IPS-18a (cell line): ENCODE measurements at regions not wholly inside any gene's neighbourhood (a gene's known extent, or its start where the extent isn't known, plus 50 kb on each side); places are given as distances from the start of the nearest gene placed in this dataset.
"Not testable (repeated sequence)": the region's sequence is repeated elsewhere in the genome, so short reads cannot be mapped to it uniquely, and the experiment has no call there.

ENCODE experiments used
- H3K27ac ChIP-seq: one replicate; pipeline ENCODE4 v1.5.1; 2013; ENCODE audit warnings: low read length
- H3K27me3 ChIP-seq: one replicate; pipeline ENCODE4 v1.6.1; 2013; ENCODE audit warnings: mild to moderate bottlenecking, low read length; ENCODE audit not compliant: control insufficient read depth, insufficient read depth
- H3K36me3 ChIP-seq: one replicate; pipeline ENCODE4 v1.6.1; 2013; ENCODE audit warnings: low read depth, low read length; ENCODE audit not compliant: control insufficient read depth
- H3K4me1 ChIP-seq: one replicate; pipeline ENCODE4 v1.6.1; 2013; ENCODE audit warnings: low read depth, low read length; ENCODE audit not compliant: control insufficient read depth
- H3K4me3 ChIP-seq: one replicate; pipeline ENCODE4 v1.5.1; 2013; ENCODE audit warnings: low read length
- H3K9ac ChIP-seq: one replicate; pipeline ENCODE4 v1.6.1; 2013; ENCODE audit warnings: mild to moderate bottlenecking, low read length, moderate library complexity
- H3K9me3 ChIP-seq: one replicate; pipeline ENCODE4 v1.6.1; 2013; ENCODE audit warnings: low read depth, low read length; ENCODE audit not compliant: control insufficient read depth

DNA sequence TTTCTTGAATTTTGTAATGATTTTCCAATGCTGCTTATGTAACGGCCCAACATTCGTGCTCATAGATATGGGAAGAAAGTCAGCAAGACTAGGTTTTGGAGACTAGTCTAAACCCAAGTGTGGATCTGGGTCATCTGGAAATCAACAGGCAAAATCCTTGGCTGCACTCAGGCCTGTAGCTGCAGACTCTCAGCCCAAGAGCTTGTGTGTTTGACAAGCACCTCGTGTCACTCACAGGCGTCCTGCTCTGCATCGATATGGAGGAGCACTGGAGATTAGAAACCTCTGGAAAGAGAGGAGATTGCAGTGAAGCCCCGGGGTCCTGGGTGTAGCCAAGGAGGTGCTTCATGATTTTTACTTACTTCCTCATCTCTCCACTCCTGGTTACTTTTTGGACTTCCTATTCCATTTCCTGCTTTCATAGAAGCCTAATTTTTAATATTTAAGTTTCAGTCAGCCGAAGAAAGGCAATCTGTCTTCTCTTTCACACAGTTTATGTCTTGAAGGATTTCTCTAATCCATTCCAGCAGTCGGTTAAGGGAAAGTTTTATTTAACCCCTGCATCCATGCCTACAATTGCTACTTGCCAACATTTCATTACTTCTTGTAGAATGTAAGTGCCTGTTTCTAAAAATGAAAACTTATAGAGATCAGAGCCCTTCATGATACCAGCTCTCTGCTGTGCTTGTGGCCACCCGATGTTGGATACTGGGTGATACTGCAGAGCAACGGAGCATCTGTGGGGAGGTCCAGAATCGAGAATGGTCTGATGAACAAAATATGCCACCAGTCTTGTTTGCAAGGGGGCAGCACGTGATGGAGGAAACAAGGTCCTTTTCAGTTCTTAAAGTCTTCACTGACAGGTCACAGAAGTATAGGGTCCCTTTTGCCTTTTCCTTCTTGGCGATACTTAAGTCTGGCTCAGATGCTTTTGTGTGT, 296.3 kb downstream of the QKI start:
- H3K27me3 ChIP-seq = no peaks in the 10 kb centered on the region
- no peaks in the 10 kb centered on the region for H3K36me3 ChIP-seq
- H3K9ac ChIP-seq = no peak overlapping the region
- no peak overlapping the region for H3K27ac ChIP-seq
- H3K4me1 ChIP-seq = no peaks in the 10 kb centered on the region
- H3K4me3 ChIP-seq = no peak overlapping the region
- no peaks in the 10 kb centered on the region for H3K9me3 ChIP-seq

DNA sequence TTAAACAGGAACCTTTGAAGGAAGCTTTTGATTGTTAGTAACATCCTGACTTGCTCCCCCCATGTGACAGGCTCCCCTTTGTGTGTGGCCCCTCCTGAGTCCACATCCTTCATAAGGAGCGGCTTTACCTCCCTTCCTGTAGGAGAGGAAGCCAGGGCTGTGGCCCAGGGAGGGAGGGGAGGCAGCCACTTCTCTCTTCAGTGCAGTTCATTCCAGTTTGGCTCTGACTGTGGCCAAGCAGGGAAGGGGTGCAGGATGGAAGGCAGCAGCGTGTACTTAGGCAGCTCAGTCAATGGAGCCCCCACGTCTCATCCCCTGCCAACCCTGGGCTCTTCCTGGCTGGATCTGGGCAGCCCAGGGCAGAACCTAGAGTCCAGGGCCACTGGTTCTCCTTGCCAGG, 295.2 kb downstream of the QKI start:
- no peaks in the 10 kb centered on the region for H3K4me1 ChIP-seq
- H3K9ac ChIP-seq = no peak overlapping the region

DNA sequence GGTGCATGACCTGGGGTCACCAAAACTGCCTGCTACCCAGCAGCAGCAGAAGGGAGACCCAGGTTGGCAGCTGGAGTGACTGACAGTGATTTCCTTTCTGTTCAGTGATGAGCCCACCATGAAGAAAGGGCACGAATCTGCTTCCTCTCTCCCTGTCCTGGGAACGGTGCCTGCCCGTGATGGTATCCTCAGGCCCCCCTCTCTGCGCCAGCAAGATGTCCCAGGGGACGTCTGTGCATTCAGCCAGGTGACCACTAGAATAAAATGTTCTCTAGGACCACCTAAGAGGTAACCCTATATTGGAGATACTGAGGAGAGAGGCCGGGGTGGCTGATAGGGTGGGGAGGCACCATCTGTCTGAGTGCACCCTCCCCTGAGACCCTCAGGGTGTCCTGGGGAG, 294.7 kb downstream of the QKI start:
- Histone ChIP-seq H3K4me1 (no peaks in the 10 kb centered on the region), H3K4me3 (no peak overlapping the region), H3K36me3 (no peaks in the 10 kb centered on the region), H3K9ac (no peak overlapping the region), H3K27me3 (no peaks in the 10 kb centered on the region), H3K9me3 (no peaks in the 10 kb centered on the region), H3K27ac (no peak overlapping the region)

More for the DNA sequence above, 295.2 kb downstream of the QKI start:
- Histone ChIP-seq H3K36me3 (no peaks in the 10 kb centered on the region), H3K9me3 (no peaks in the 10 kb centered on the region), H3K27me3 (no peaks in the 10 kb centered on the region), H3K27ac (no peak overlapping the region), H3K4me3 (no peak overlapping the region)

DNA sequence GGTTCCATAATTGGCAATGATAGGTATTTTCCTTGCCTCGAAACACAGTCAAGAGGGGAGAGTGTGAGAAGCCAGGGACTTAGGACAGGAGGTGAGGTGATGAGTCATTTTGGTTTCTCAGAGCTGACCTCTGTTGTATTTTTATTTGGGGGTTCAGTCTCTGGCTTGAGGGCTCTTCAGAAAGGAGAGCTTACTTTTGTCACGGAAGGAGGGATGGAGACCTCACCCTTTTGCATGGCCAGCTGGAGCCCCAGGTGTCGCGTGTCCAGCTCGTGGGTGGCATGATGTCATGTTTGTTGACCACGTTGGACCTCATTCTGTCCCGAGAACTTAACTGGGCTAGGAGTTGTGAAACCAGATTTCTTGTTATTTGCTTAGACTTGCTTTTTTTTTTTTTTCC, 293.9 kb downstream of the QKI start:
- no peak overlapping the region for H3K4me3 ChIP-seq
- H3K27ac ChIP-seq = no peak overlapping the region

DNA sequence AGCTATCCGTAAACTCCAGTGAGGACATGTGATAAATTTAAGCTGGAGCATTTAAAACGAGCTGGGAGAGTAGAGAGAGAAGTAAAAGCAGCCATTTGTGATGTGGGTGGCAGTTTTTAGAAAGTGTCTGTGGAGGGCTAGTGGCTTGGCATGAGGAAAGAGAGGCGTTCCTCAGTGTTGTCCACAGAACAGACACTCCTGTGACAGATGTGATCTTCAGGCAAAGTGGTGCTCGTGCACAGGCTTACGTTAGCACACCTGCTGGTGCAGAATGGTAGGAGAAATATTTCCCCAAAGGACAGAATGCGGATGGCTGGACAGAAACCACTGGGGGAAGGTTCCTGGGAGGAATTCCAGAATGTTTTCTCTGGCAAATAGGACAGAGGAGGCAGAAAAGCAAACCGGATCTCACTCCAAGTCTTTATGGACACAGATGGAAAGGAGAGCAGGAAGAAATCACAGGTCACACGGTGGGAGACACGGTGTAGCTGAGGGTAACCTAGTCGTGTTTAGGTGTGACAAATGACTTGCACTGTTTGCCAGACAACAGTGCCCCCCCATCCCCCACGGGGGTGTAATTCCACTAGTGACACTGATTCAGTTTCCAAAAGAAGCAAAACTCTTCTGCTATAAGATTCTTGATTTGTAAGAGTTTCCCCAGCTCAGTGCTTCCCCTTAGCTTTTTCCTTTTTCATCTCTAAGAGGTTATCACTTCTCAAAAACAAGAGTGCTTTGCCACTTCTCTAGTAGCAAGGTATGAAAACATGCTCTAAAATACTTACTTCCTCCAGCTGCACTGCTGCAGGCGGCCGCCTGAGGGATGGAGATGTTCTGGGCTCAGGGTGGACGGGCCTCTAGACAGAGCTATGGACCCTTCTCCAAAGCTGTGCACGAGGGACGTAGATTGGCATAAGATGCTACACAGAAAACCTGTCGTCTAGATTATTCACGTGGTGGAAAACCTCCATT, 293.2 kb downstream of the QKI start:
- no peaks in the 10 kb centered on the region for H3K9me3 ChIP-seq
- no peaks in the 10 kb centered on the region for H3K27me3 ChIP-seq
- H3K4me1 ChIP-seq = no peaks in the 10 kb centered on the region
- no peak overlapping the region for H3K27ac ChIP-seq
- no peak overlapping the region for H3K4me3 ChIP-seq
- no peaks in the 10 kb centered on the region for H3K36me3 ChIP-seq
- no peak overlapping the region for H3K9ac ChIP-seq

More for the DNA sequence above, 293.9 kb downstream of the QKI start:
- H3K9me3 ChIP-seq = no peaks in the 10 kb centered on the region
- no peaks in the 10 kb centered on the region for H3K27me3 ChIP-seq
- no peaks in the 10 kb centered on the region for H3K36me3 ChIP-seq
- H3K4me1 ChIP-seq = no peaks in the 10 kb centered on the region
- H3K9ac ChIP-seq = no peak overlapping the region

DNA sequence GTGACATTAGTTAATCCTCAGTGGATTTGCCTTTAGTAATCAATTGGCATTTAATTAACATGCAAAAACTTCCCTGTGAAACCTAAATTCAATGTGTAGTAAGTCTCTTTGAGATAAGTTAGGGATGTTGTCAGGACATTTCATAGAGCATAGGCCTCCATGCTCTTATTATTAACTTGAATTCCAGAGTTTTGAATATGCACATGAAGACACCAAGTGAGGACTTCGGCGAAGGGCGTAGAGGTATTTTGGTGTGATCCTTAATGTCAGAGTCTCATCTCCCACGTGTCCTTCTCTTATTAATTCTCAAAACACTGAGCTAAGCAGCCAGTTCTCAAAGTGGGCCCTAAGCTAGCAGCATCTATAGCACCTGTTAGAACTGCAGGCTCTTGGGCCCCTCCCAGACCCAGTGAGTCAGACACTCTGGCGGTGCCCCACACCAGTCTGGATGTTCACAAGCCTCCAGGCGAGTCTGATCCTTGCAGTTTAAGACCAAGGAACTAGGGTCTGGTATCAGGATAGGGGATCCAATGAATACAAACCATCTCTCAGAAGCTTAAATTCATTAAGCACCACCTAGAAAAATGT, 292.1 kb downstream of the QKI start:
- H3K27ac ChIP-seq = no peak overlapping the region
- no peak overlapping the region for H3K4me3 ChIP-seq
- no peaks in the 10 kb centered on the region for H3K4me1 ChIP-seq
- H3K9ac ChIP-seq = no peak overlapping the region
- H3K9me3 ChIP-seq = no peaks in the 10 kb centered on the region
- H3K36me3 ChIP-seq = no peaks in the 10 kb centered on the region
- H3K27me3 ChIP-seq = no peaks in the 10 kb centered on the region

DNA sequence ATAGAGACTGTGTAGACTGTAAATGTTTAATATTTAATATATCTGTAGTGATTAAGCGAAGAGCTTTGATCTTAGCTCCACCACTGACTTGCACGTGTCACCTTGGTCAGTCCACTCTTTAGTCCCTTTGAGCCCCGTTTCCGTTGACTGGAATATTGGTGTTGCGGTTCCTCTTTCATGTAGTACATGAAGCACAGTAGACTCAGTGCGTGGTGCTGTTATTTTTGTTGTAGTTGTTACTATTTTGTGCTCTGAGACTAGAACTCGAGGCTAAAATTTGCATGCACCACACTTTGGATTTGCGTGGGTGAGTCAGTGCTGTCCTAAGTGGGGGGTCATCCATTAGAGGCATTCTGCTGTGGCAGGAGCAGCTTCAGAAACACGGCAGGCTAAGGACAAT, 291.4 kb downstream of the QKI start:
- Histone ChIP-seq H3K4me1 (no peaks in the 10 kb centered on the region), H3K4me3 (no peak overlapping the region), H3K9ac (no peak overlapping the region), H3K27ac (no peak overlapping the region), H3K36me3 (no peaks in the 10 kb centered on the region), H3K27me3 (no peaks in the 10 kb centered on the region), H3K9me3 (no peaks in the 10 kb centered on the region)

DNA sequence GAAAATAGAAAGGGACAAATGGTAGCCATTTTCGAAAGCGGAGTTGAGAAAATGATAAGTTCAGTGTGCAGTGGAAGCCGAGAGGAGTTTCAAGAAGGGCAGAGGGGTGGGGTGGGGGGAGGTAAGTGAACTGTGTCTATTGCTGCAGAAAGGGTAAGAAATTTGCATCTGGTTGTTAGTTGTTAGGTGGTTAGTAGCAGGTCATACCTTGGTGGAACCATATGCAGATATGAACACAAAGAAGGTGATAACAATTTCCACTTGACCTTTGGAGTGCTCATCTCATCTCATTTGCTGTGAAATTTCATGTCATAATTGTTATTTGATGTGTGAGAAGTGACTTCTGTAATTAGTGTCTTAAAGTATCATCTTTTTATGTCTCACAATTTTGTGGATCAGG, 288.2 kb downstream of the QKI start:
- Histone ChIP-seq H3K4me3 (no peak overlapping the region), H3K4me1 (no peaks in the 10 kb centered on the region), H3K27ac (no peak overlapping the region), H3K9me3 (no peaks in the 10 kb centered on the region), H3K9ac (no peak overlapping the region), H3K27me3 (no peaks in the 10 kb centered on the region), H3K36me3 (no peaks in the 10 kb centered on the region)

DNA sequence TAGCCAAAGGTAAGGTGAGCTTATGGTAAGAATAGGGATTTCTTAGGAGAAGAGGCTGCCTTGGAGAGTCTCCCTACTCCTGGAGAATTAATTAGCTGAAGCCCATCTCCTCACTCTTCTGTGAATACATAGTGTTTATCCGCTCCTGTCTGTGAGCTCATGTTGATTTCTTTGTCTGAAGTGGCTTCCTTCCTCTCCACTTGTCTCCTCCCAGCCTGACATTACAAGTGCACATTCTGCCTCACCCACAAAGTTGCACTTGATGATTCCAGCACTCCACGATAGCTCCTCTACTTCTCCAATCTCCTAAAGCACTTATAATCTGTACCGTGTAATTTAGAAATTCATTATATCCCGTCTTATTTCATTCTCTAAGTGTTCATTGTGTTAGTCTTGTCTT, 287.2 kb downstream of the QKI start:
- no peaks in the 10 kb centered on the region for H3K4me1 ChIP-seq
- H3K27me3 ChIP-seq = no peaks in the 10 kb centered on the region
- no peak overlapping the region for H3K27ac ChIP-seq
- H3K9me3 ChIP-seq = no peaks in the 10 kb centered on the region
- H3K4me3 ChIP-seq = no peak overlapping the region
- H3K9ac ChIP-seq = no peak overlapping the region
- no peaks in the 10 kb centered on the region for H3K36me3 ChIP-seq

DNA sequence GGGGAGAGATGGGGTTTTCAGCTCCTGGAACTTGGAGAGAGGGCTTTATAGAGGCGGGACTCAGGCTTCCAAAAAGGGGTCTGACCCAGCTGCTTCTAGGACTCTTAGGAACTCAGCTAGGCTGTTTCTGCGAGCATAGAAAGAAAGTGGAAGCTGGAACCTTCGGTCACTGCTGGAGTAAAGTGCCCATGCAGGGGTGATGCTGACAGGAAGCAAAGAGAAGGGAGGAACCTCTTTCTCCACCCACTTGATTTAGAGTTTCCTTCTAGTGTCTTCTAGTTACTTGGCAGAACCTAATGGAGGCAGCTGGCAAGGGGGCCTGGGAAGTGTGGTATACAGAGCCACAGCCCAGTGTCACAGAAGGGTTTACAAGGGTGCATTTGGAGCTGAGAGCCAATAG, 283.6 kb downstream of the QKI start:
- Histone ChIP-seq H3K27ac (no peak overlapping the region), H3K27me3 (no peaks in the 10 kb centered on the region), H3K36me3 (no peaks in the 10 kb centered on the region), H3K9ac (no peak overlapping the region), H3K4me1 (no peaks in the 10 kb centered on the region), H3K9me3 (no peaks in the 10 kb centered on the region), H3K4me3 (no peak overlapping the region)

DNA sequence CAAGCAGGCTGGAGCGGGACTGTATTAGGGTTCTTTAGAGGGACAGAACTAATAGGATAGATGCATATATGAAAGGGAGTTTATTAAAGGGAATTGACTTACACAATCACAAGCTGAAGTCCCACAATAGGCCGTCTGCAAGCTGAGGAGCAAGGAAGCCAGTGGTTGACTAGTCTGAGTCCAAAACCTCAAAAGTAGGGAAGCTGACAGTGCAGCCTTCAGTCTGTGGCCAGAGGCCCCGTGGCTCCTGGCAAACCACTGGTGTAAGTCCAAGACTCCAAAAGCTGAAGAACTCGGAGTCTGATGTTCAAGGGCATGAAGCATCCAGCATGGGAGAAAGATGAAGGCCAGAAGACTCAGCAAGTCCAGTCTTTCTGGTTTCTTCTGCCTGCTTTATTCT, 281.8 kb downstream of the QKI start:
- not testable (repeated sequence) for H3K9me3 ChIP-seq, H3K4me3 ChIP-seq, H3K27ac ChIP-seq, H3K27me3 ChIP-seq, H3K9ac ChIP-seq, H3K4me1 ChIP-seq, H3K36me3 ChIP-seq
